DMS114 treated with DMSO at 0.1 percent for 48 hours (cell line): ENCODE measurements at regions not wholly inside any gene's neighbourhood (a gene's known extent, or its start where the extent isn't known, plus 50 kb on each side); places are given as distances from the start of the nearest gene placed in this dataset.

Source experiments
- DNase-seq: peaks from one replicate; lab custom pipeline; 2025; ENCODE audit not compliant: unreplicated experiment; lab: John Stamatoyannopoulos, UW

GRCh38 chr2:150599889-150600288, 112.4 kb upstream of the RND3 start:
- DNase-seq = no peak

- DNase-seq = no peak
Observed at GRCh38 chr2:150598383-150598782, 110.9 kb upstream of the RND3 start.

- no peak for DNase-seq
Observed at GRCh38 chr2:150595803-150596470, 108.5 kb upstream of the RND3 start.

- DNase-seq = no peak
Observed at GRCh38 chr2:150594299-150594698, 106.8 kb upstream of the RND3 start.

- no peak for DNase-seq
Observed at GRCh38 chr2:150591496-150592285, 104.2 kb upstream of the RND3 start.

GRCh38 chr2:150589681-150590080, 102.2 kb upstream of the RND3 start:
- DNase-seq = no peak

- no peak for DNase-seq
Observed at GRCh38 chr2:150588506-150588870, 101.0 kb upstream of the RND3 start.

- DNase-seq = no peak
Observed at GRCh38 chr2:150587547-150588505, 100.4 kb upstream of the RND3 start.

- no peak for DNase-seq
Observed at GRCh38 chr2:150586858-150587257, 99.4 kb upstream of the RND3 start.

GRCh38 chr2:150585221-150585971, 97.9 kb upstream of the RND3 start:
- DNase-seq = no peak

- DNase-seq = no peak
Observed at GRCh38 chr2:150584081-150584480, 96.6 kb upstream of the RND3 start.

- no peak for DNase-seq
Observed at GRCh38 chr2:150581717-150582472, 94.4 kb upstream of the RND3 start.

- DNase-seq = no peak
Observed at GRCh38 chr2:150578481-150578880, 91.0 kb upstream of the RND3 start.

- DNase-seq = no peak
Observed at GRCh38 chr2:150575861-150576260, 88.4 kb upstream of the RND3 start.

GRCh38 chr2:150572961-150573395, 85.5 kb upstream of the RND3 start:
- no peak for DNase-seq

GRCh38 chr2:150572194-150572766, 84.8 kb upstream of the RND3 start:
- no peak for DNase-seq

GRCh38 chr2:150571121-150571520, 83.7 kb upstream of the RND3 start:
- DNase-seq = no peak

GRCh38 chr2:150570712-150571111, 83.2 kb upstream of the RND3 start:
- no peak for DNase-seq

- no peak for DNase-seq
Observed at GRCh38 chr2:150569761-150570160, 82.3 kb upstream of the RND3 start.
